ENCODE measurements at regions not wholly inside any gene's neighbourhood (a gene's known extent, or its start where the extent isn't known, plus 50 kb on each side); places are given as distances from the start of the nearest gene placed in this dataset.

DNA sequence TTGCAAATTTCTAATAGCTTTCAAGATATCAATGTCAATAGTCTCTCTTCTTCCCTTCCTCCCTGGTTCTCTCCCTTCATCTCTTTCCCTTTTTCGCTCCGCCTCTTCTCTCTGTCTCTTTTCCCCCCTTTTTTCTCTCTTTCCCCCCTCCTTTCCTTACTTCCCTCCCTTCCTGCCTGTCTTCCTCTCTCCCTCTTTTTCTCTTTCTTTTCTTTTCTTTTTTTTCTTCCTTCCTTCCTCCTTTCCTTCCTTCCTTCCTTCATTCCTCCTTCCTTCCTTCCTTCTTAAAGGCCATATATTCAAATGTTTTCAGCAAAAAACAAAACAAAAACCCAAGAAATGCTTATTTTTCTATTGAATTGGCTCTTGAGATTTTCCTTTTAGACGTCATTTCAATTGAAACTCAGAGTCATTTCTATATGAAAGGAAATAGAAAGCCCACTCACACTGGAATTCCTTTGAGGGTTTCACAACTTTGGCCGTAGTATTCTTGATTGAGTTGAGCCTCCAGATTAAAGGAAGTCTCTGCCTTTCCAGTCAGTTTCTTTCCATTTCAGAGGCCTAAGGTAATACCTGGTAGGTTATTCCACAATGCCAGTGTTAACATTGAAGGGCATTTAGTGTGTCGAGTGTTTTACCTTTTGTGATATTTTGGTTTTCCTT is 551.5 kb downstream of the LMO4 start:
- Histone ChIP-seq H3K79me2 (ENCODE audit: control insufficient read depth, insufficient read depth, low read length) (no peaks in the 10 kb centered on the region), H3K4me2 (ENCODE audit: extremely low read depth, insufficient read depth, low read length) (no peak overlapping the region), H4K20me1 (ENCODE audit: control insufficient read depth, extremely low read depth, insufficient read depth, low read length) (no peaks in the 10 kb centered on the region), H2AFZ (ENCODE audit: low read length) (no peak overlapping the region), H3K27me3 (ENCODE audit: control insufficient read depth, insufficient read depth, low read length) (no peaks in the 10 kb centered on the region), H3K9ac (ENCODE audit: insufficient read depth, low read length) (no peak overlapping the region), H3K9me3 (ENCODE audit: control insufficient read depth, insufficient read depth, low read depth, low read length) (no peaks in the 10 kb centered on the region), H3K36me3 (ENCODE audit: control insufficient read depth, insufficient read depth, low read length) (no peaks in the 10 kb centered on the region), H3K27ac (ENCODE audit: insufficient read depth, low read length) (no peak overlapping the region), H3K4me3 (replicated peaks in 1 of 4; ENCODE audit: control extremely low read depth in 1 of 4, insufficient read depth in 1 of 4, low read depth in 3 of 4, low read length in 4 of 4) (no peak overlapping the region), H3K4me1 (ENCODE audit: control insufficient read depth, extremely low read depth, insufficient read depth, low read length) (no peaks in the 10 kb centered on the region)
- peak in 1 of 2 donors; percentile 6 for DNase-seq (ENCODE audit: low read depth in 2 of 2)
- TF ChIP-seq, protein P1, sequence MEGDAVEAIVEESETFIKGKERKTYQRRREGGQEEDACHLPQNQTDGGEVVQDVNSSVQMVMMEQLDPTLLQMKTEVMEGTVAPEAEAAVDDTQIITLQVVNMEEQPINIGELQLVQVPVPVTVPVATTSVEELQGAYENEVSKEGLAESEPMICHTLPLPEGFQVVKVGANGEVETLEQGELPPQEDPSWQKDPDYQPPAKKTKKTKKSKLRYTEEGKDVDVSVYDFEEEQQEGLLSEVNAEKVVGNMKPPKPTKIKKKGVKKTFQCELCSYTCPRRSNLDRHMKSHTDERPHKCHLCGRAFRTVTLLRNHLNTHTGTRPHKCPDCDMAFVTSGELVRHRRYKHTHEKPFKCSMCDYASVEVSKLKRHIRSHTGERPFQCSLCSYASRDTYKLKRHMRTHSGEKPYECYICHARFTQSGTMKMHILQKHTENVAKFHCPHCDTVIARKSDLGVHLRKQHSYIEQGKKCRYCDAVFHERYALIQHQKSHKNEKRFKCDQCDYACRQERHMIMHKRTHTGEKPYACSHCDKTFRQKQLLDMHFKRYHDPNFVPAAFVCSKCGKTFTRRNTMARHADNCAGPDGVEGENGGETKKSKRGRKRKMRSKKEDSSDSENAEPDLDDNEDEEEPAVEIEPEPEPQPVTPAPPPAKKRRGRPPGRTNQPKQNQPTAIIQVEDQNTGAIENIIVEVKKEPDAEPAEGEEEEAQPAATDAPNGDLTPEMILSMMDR (conservative IDR thresholded peaks at IDR 0.05 in 1 of 2, IDR thresholded peaks at IDR 0.05 in 1 of 2; ENCODE audit: low read depth in 1 of 2, low read length in 2 of 2) = no peak
- TF ChIP-seq EZH2 (IDR thresholded peaks at IDR 0.05; ENCODE audit: low read length, missing control alignments) = no peak

DNA sequence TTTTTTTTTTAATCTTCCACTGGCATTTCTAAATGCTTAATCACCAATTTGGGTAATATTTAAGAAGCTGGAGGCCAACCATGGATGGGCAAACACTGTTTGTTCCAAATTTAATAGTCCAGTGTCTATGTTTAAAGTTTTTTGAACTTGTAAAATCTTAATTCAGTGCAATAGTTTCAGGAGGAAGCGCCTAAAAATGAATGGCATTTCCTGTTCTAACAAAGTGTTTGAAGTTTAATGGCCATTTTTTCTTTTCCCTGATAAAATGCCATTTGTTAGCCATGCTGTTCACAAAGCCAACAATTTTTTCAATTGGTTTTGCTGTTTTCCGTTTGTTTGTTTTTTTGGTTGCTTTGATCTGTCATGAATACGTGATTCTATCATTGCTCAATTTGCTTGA is 552.1 kb downstream of the LMO4 start:
- Histone ChIP-seq H3K27ac (ENCODE audit: insufficient read depth, low read length) (no peak overlapping the region), H3K9ac (ENCODE audit: insufficient read depth, low read length) (no peak overlapping the region), H3K4me3 (replicated peaks in 1 of 4; ENCODE audit: control extremely low read depth in 1 of 4, insufficient read depth in 1 of 4, low read depth in 3 of 4, low read length in 4 of 4) (no peak overlapping the region), H2AFZ (ENCODE audit: low read length) (no peak overlapping the region), H3K9me3 (ENCODE audit: control insufficient read depth, insufficient read depth, low read depth, low read length) (no peaks in the 10 kb centered on the region), H3K4me2 (ENCODE audit: extremely low read depth, insufficient read depth, low read length) (no peak overlapping the region), H3K4me1 (ENCODE audit: control insufficient read depth, extremely low read depth, insufficient read depth, low read length) (no peaks in the 10 kb centered on the region), H4K20me1 (ENCODE audit: control insufficient read depth, extremely low read depth, insufficient read depth, low read length) (no peaks in the 10 kb centered on the region), H3K27me3 (ENCODE audit: control insufficient read depth, insufficient read depth, low read length) (no peaks in the 10 kb centered on the region), H3K79me2 (ENCODE audit: control insufficient read depth, insufficient read depth, low read length) (no peaks in the 10 kb centered on the region), H3K36me3 (ENCODE audit: control insufficient read depth, insufficient read depth, low read length) (no peaks in the 10 kb centered on the region)
- TF ChIP-seq, protein P1 (conservative IDR thresholded peaks at IDR 0.05 in 1 of 2, IDR thresholded peaks at IDR 0.05 in 1 of 2; ENCODE audit: low read depth in 1 of 2, low read length in 2 of 2) = no peak
- no peak for TF ChIP-seq EZH2 (IDR thresholded peaks at IDR 0.05; ENCODE audit: low read length, missing control alignments)
- peak in 1 of 2 donors; percentile 10 for DNase-seq (ENCODE audit: low read depth in 2 of 2)

DNA sequence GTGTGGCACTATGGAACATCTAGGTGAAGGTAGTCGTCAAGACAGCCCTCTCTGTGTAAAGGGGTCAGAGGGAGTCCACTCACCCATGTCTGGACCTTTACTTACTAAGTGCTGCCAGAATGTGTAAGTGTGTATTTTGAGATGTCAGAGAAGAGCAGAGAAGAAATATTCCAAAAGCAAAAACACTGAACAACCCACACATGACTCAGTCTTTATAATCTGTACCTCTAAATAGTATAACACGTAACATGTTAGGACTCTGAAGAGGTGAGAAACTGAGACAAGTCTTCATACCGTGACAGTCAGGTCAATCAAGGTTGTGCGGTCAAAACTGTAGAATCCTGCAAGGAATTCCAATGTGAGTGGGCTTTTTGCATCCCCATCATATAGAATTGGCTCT is 555.2 kb downstream of the LMO4 start:
- Histone ChIP-seq H3K9me3 (ENCODE audit: control insufficient read depth, insufficient read depth, low read depth, low read length) (no peaks in the 10 kb centered on the region), H3K4me1 (ENCODE audit: control insufficient read depth, extremely low read depth, insufficient read depth, low read length) (no peaks in the 10 kb centered on the region), H3K79me2 (ENCODE audit: control insufficient read depth, insufficient read depth, low read length) (no peaks in the 10 kb centered on the region), H3K4me2 (ENCODE audit: extremely low read depth, insufficient read depth, low read length) (no peak overlapping the region), H3K27ac (ENCODE audit: insufficient read depth, low read length) (no peak overlapping the region), H3K4me3 (replicated peaks in 1 of 4; ENCODE audit: control extremely low read depth in 1 of 4, insufficient read depth in 1 of 4, low read depth in 3 of 4, low read length in 4 of 4) (no peak overlapping the region), H3K9ac (ENCODE audit: insufficient read depth, low read length) (no peak overlapping the region), H3K36me3 (ENCODE audit: control insufficient read depth, insufficient read depth, low read length) (no peaks in the 10 kb centered on the region), H3K27me3 (ENCODE audit: control insufficient read depth, insufficient read depth, low read length) (no peaks in the 10 kb centered on the region), H4K20me1 (ENCODE audit: control insufficient read depth, extremely low read depth, insufficient read depth, low read length) (no peaks in the 10 kb centered on the region), H2AFZ (ENCODE audit: low read length) (no peak overlapping the region)
- no peak for DNase-seq (ENCODE audit: low read depth in 2 of 2)
- no peak for TF ChIP-seq EZH2 (IDR thresholded peaks at IDR 0.05; ENCODE audit: low read length, missing control alignments)
- TF ChIP-seq, protein P1 (conservative IDR thresholded peaks at IDR 0.05 in 1 of 2, IDR thresholded peaks at IDR 0.05 in 1 of 2; ENCODE audit: low read depth in 1 of 2, low read length in 2 of 2) = no peak

Data from fibroblast of lung (primary cell).